ENCODE measurements at regions not wholly inside any gene's neighbourhood (a gene's known extent, or its start where the extent isn't known, plus 50 kb on each side); places are given as distances from the start of the nearest gene placed in this dataset.

- H3K9ac ChIP-seq (replicated peaks in 1 of 4; ENCODE audit: extremely low read depth in 1 of 4, low read depth in 3 of 4, low read length in 3 of 4), result no peak overlapping the region
- no peaks in the 10 kb centered on the region for H3K79me1 ChIP-seq (ENCODE audit: low read depth, low read length)
- H2BK12ac ChIP-seq (ENCODE audit: low read depth, low read length), result 0 out of 2 replicates have a peak overlapping the region, but pooled peaks have one; percentile 9
- no peak overlapping the region for H4K91ac ChIP-seq (replicated peaks; ENCODE audit: insufficient read length, low read length)
- no peak overlapping the region for H3K23ac ChIP-seq (ENCODE audit: insufficient read length)
- H3K23me2 ChIP-seq (ENCODE audit: low read depth, low read length), result no peaks in the 10 kb centered on the region; the same call in 1 of the 2 replicates
- FAIRE-seq, result no peak
- H2BK5ac ChIP-seq (ENCODE audit: low read depth, low read length), result no peak overlapping the region
- CTCF ChIA-PET (ENCODE audit: partially characterized antibody), result interaction anchor here (0.9 to 1.3 kb wide), 5 partner anchors 14 to 67 kb away, joined by 3 to 7 read pairs (median 3); partner anchors contain the start of gene MYCN
- H3K9me3 ChIP-seq (ENCODE audit: insufficient read depth in 2 of 2, low read depth in 1 of 2, low read length in 1 of 2), result no peaks in the 10 kb centered on the region
- 94% methylated on average over 6 of the region's 6 CpGs; no CpG with 5 or more reads in 1 of the 2 experiments for WGBS, 2 experiments (ENCODE audit: extremely low coverage in 1 of 2, insufficient coverage in 1 of 2, insufficient read length in 1 of 2, insufficient replicate concordance in 2 of 2, low coverage in 1 of 2, low lambda C conversion rate in 2 of 2, missing lambda C conversion rate in 1 of 2)
- H3K56ac ChIP-seq (replicated peaks; ENCODE audit: insufficient read length, low read depth, low read length), result no peak overlapping the region
- H3K79me2 ChIP-seq (ENCODE audit: control insufficient read depth in 1 of 2, insufficient read depth in 2 of 2, low read length in 2 of 2), result no peaks in the 10 kb centered on the region
- H3K27me3 ChIP-seq (replicated peaks in 1 of 4; ENCODE audit: control insufficient read depth in 3 of 4, extremely low read depth in 1 of 4, insufficient read depth in 3 of 4, low read length in 3 of 4), result no peaks in the 10 kb centered on the region
- POLR2A ChIA-PET (ENCODE audit: partially characterized antibody), result no interaction called here
- no peak overlapping the region for H4K8ac ChIP-seq (ENCODE audit: extremely low read depth, insufficient read depth, low read length)
- H3K4me1 ChIP-seq (replicated peaks in 1 of 4; ENCODE audit: control insufficient read depth in 3 of 4, insufficient read depth in 4 of 4, low read length in 3 of 4), result peaks cover under 1 to 6% (median 1%) of the 10 kb centered on the region in 4 experiments; a peak in 6 of 7 replicates
- H3K27ac ChIP-seq (ENCODE audit: low read depth, low read length), result no peak overlapping the region
- H3K4me2 ChIP-seq (ENCODE audit: insufficient read depth in 1 of 2, low read depth in 2 of 2, low read length in 2 of 2), result no peak overlapping the region
- no peak overlapping the region for H3K4me3 ChIP-seq (ENCODE audit: extremely low read depth in 1 of 4, insufficient read depth in 2 of 4, low read depth in 3 of 4, low read length in 4 of 4)
- H4K5ac ChIP-seq (ENCODE audit: insufficient read length, low read depth, low read length), result no peak overlapping the region
- H2BK20ac ChIP-seq (ENCODE audit: low read length), result no peak overlapping the region; the same call in 1 of the 2 replicates
- H3K18ac ChIP-seq (ENCODE audit: extremely low read depth, low read length), result 0 out of 2 replicates have a peak overlapping the region, but pooled peaks have one; percentile 9
- H3K4ac ChIP-seq (replicated peaks; ENCODE audit: insufficient read length, low read depth, low read length), result no peak overlapping the region
- no peaks in the 10 kb centered on the region for H4K20me1 ChIP-seq (replicated peaks in 1 of 2; ENCODE audit: control insufficient read depth in 1 of 2, insufficient read depth in 2 of 2, low read length in 2 of 2)
- H2AFZ ChIP-seq (ENCODE audit: low read length), result no peak overlapping the region
- peak overlapping the region; percentile 65; the same call in 1 of the 2 replicates for H2AK5ac ChIP-seq (ENCODE audit: low read depth, low read length)
- no peak overlapping the region for H2BK15ac ChIP-seq (ENCODE audit: low read length)
- DNase-seq (ENCODE audit: low read depth in 1 of 2, low spot score in 2 of 2), result no peak
- TF ChIP-seq POLR2A (IDR thresholded peaks at IDR 0.05; ENCODE audit: control extremely low read depth in 1 of 2, low read depth in 2 of 2, low read length in 2 of 2) (no peak), SIRT6 (IDR thresholded peaks at IDR 0.05; ENCODE audit: low read length) (no peak), TCF12 (IDR thresholded peaks at IDR 0.05; ENCODE audit: low read depth, low read length) (no peak), USF2 (IDR thresholded peaks at IDR 0.05; ENCODE audit: low read length) (no peak)
- H3K36me3 ChIP-seq (ENCODE audit: control insufficient read depth in 2 of 4, insufficient read depth in 4 of 4, low read length in 3 of 4), result no peaks in the 10 kb centered on the region
- H3K14ac ChIP-seq (ENCODE audit: insufficient read length), result no peak overlapping the region
- no peak overlapping the region for H2BK120ac ChIP-seq (replicated peaks; ENCODE audit: low read depth, low read length)
Observed at GRCh38 chr2:16007167-16007934, 67.0 kb downstream of the MYCN start.

Measured in H1 (cell line).